Cardiac septum (tissue), 1 donor: ENCODE measurements at regions not wholly inside any gene's neighbourhood (a gene's known extent, or its start where the extent isn't known, plus 50 kb on each side); places are given as distances from the start of the nearest gene placed in this dataset.
"Not testable (repeated sequence)": the region's sequence is repeated elsewhere in the genome, so short reads cannot be mapped to it uniquely, and the experiment has no call there.

Experiments used
- DNase-seq: peaks from one replicate; pipeline ENCODE4 v3.0.0-alpha.2; 2020; ENCODE audit warnings: low spot score
- intact Hi-C: fragments of 100-400 bp; cut with DNase I; formaldehyde crosslinking; loops from one replicate; pipeline ENCODE4 v1.14.0; 2022
- donor health status: DM: no; HTN: no; CAD: no.

DNA sequence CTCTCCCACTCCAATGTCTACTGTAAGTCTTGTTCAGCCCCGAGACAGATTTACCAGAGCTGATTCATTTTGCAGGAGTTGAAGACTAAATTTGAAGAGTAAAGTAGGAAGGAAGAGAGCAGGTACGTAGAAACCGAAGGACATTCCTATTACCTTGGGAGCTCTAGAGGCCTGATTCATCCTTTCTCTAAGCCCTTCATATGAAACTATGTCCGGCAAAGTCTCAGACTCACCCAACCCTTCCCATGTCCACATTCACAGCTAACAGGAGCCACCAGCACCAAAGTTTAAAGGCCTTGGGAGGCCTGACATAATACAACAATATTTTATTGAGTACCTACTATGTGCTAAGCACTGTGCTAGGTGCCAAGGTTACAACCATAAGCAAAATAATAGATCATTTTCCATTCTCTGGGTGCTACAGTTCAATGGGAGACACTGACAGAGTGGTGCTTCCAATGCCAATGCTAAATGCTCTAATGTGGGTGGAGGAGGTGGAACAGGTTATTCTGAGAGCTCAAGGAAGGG, 86.6 kb downstream of the PHLDA1 start:
- DNase-seq, result no peak
- intact Hi-C loops, result loop anchor here (5.0 kb wide), 1 partner anchor 393 kb away; no protein-coding TSS in a partner anchor

DNA sequence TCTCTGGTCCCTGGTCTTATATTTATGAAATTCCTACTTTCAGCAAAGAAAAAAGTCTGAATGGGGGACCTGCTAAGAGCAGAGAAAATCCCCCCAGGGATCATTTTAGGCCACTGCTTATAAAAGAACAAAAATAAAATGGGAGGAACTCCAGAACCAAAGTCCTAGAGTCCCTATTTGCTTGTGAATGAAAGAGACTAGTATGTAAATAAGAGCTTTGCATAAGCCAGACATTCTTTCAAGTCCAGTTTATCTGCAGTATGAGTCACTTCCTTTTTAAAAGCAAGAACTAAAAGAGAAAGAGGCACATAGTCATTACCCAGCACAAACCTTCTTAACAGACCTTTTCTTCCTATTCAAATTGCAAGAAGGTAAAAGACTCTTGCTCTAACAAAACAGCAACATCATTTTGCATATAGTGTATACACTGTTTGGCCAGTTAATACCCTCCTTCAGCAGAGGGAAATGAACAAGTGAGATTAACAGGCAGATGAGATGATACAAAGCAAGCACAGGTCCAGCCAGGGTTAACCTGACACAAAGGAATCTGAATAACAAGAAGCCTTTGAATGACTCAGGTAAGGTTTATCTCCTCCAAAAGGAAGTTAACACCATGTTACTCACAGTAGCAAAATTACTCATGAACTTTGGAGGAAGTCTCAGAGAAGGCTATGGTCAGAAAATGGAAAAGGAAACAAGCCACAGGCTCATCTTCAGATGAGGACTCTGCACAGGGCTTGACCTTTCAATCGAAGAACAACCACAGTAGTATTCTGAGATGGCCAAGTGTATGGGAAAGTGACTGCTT, 87.3 kb downstream of the PHLDA1 start:
- DNase-seq, result no peak
- intact Hi-C loops, result loop anchor here (5.0 kb wide), 1 partner anchor 392 kb away; no protein-coding TSS in a partner anchor

DNA sequence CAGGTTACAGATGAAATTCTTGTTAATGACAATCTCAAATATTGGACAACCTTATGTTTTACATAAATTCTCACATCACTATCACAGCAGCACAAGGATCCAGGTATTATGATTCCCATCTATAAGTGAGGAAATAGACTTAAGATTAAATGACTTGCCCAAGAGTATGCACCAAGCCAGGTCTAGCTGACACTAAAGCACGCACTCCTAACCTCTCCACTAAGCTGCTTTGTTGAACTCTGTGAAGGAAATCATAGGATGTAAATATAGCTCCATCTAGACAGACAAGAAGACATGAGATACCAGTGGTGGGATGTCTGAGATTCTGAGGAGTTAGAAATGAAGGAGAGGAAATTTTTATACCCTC, 87.9 kb downstream of the PHLDA1 start:
- intact Hi-C loops, result loop anchor here (5.0 kb wide), 1 partner anchor 391 kb away; no protein-coding TSS in a partner anchor
- DNase-seq, result no peak

DNA sequence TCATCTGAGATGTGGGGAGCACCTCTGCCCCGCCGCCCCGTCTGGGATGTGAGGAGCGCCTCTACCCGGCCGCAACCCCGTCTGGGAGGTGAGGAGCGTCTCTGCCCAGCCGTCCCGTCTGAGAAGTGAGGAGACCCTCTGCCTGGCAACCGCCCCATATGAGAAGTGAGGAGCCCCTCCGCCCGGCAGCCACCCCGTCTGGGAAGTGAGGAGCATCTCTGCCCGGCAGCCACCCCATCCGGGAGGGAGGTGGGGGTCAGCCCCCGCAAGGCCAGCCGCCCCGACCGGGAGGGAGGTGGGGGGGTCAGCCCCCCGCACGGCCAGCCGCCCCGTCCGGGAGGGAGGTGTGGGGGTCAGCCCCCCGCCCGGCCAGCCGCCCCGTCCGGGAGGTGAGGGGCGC, 89.9 kb downstream of the PHLDA1 start:
- intact Hi-C loops, result loop anchor here (5.0 kb wide), 1 partner anchor 389 kb away; no protein-coding TSS in a partner anchor

DNA sequence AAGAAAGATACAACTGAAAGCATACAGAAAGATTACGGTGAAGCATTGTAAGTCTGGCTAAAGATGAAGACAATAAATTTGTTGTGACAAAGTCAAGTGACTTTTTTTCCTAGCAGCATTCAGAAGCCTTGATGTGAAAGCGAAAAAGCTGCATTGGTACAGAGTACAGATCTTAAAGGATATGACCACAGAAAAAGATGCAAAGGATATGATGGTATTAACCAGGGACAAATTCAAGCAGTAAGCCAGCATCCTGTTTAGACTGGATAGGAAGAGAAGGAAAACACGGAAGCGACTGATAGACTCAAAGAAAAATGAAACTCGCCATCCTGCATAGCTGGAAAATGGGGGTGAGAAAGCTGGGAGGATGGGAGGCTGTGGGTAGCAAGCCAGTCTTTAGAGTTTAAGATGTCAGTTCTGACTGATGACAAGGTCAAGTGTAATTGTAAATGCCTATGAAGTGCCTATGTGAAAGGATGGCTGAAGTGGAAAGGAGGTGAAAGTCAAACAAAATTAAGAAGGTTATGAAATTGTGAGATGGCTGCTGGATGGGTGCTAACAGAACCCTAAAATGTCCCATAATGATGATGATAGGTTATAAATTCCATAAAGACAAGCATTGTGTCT, 92.4 kb downstream of the PHLDA1 start:
- intact Hi-C loops, result loop anchor here (5.0 kb wide), 2 partner anchors 38 to 97 kb away; no protein-coding TSS in a partner anchor

More for the DNA sequence above, 89.9 kb downstream of the PHLDA1 start:
- DNase-seq, result not testable (repeated sequence)

DNA sequence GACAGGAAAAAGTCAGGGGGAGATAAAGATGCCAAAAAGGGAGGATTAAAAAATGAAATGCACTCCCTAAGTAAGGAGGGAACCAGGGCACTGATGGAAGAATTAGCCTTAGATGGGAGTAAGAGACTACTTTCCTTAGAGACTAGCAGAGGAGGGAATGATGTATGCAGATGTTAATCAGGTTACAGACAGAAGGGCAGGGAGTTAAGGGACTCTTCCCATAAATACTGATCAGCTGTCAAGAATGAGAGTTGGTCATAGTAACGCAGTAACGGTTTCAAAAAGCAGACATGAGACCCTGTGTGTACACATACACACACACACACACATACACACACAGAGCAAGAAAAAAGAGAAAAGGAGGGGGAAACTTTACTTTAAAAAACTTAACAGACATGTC, 93.4 kb downstream of the PHLDA1 start:
- intact Hi-C loops, result loop anchor here (5.0 kb wide), 2 partner anchors 39 to 96 kb away; no protein-coding TSS in a partner anchor

More for the DNA sequence above, 92.4 kb downstream of the PHLDA1 start:
- DNase-seq, result no peak

DNA sequence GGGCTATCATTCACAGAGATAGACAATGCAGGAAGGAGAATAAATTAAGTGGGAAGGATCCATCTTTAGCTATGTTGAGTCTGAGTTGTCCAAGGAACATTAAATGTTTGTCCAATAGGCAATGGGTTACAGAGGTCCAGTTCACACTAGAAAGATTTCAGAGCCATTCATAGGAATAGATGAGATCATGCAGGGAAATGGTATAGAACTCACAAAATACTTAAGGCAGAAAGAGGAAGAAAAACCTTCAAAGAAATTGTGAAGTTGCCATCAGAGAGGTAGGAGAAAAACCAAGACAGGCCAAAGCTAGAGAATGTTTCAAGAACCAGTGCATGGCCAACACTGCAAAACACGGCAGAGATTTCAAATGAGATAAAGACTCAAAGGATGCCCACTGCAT, 94.1 kb downstream of the PHLDA1 start:
- intact Hi-C loops, result loop anchor here (2.0 to 5.0 kb wide), 3 partner anchors 40 to 95 kb away; partner anchors contain the start of gene PHLDA1
- no peak for DNase-seq

More for the DNA sequence above, 93.4 kb downstream of the PHLDA1 start:
- DNase-seq, result no peak

DNA sequence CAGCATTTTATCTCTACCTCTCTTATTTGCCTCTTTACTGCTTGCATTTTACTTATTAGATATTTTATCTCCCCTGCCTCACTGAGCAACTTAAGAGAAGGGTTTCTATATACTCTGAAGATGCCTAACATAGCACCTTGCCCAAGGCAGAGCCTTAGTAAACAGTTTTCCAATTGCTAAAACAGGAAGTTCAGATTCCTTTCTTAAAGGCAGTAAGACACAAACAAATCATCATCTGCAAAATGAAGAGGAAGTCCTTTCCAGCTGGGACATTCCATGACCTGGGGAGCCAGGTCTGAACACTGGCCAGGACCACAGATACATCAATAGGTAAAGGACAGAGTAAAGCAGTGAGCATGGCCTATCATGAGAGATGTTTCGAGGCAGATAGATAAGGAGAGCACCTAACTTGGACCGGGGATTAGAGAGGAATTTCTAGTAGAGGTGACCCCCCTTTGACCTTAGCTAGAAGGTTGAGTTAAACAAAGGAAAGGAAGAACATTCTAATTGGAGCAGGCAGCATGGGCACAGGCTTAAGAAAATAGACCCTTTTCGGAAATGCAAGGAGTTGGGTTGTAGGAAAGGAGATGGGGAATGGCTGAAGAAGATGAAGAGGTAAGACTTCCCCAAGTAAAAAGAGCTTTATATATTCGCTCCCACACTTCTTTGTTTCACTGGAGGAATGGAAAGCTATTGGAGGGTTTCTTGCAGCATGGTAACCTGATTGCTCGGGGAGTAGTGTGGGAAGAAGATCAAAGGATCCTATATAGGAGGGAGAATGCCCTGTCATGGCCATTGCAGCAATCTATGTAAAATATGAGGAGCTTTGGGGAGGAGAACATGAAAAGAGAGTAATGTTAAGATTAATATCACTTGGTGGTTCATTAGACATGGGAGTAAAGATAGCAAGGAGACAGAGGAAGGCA, 94.8 kb downstream of the PHLDA1 start:
- DNase-seq, result no peak
- intact Hi-C loops, result loop anchor here (2.0 to 5.0 kb wide), 3 partner anchors 41 to 94 kb away; partner anchors contain the start of gene PHLDA1

DNA sequence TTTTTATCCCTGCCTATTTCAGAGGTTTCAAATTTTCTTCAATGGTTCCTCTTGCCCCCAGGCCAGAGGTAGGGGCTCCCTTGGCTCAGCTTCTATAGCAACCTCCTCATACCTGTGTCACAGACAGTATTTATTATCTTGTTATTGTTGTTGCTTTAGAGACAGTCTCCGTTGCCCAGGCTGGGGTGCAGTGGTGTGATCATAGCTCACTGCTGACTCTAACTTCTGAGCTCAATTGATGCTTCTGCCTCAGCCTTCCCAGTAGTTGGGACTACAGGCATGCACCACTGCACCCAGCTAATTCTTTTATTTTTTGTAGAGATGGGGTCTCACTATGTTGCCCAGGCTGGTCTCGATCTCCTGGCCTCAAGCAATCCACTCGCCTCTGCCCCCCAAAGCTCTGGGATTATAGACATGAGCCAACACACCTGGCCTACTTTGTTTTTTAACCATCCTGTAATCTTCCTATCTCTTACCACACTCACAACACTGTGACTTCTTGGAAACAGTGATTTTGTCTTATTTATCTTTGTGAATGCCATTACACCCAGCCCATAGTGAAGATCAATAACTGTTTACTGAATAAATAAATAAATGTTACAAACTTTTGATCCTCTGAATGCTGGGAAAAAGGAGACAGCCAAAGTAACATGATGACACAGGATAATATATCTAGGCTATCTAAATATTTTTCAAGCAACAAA, 95.9 kb downstream of the PHLDA1 start:
- no peak for DNase-seq
- intact Hi-C loops, result loop anchor here (2.0 to 5.0 kb wide), 3 partner anchors 42 to 95 kb away; partner anchors contain the start of gene PHLDA1

DNA sequence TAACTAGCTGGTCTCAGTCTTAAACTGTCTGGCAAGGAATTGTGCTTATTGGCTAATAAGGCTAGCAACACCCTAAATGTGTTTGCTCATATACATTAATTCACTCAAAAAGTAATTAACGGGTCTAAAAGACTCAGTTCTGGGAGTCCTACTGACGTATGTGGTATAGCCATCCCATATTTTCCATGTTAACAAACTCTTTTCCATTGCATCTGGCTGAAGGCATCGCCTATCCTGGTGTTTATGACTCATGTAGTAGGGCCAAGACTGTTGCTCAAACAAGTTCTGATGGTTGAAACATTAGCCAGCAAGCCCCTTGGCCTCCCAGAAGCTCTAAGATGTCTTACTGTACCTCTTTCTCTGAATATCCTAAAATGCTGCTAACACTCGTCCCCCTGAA, 98.5 kb downstream of the PHLDA1 start:
- no peak for DNase-seq
- intact Hi-C loops, result no loop called here

DNA sequence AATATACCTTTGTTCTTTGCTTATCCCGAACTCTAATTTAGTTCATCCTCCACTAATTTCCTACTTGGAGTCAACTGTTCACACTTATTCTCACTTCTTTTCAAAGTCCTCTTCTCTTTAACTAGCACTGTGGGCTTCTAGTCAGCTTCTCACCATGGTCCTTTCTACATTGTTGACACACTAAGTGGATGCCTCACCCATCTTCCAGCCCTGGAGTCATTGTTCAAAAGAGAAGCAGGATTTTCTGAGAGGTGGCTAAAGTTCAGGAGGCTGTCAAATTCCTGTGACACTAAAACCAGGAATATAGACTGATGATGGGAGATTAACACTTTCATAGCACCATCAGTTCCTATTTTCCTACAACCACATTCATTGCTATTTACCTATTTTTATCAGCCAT, 99.3 kb downstream of the PHLDA1 start:
- intact Hi-C loops, result no loop called here

DNA sequence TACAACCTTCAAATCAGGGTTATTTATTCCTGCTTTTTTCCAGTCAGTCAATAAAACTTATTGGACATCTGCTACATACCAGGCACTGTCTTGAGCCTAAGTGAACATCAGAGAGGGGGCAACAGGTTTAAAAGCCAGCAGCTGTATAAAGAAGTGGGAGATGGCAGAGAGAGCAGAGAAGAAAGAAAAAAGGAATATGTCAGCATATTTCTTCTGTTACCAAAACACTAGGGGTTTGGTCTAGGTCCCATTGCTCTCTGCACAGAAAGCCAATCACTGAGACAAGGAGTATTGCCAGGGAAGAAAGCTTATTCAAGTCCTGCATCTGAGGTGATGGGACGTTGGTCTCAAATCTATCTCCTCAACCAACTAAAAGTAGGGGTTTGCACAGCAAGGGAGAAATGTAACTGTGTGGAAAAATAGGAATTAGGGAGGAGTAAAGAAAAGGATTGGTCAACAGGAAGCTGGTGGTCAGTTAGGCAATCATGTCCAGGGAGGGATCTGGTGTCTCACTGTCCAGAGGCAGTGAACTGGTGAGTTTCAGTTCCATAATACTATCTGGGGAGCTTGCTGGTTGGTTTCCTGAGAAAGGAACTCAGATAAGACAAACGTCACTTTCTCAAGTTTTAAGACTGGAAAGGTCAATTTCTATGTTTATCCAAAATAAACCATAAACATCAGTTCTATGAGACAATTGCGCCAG, 107.5 kb downstream of the PHLDA1 start:
- no peak for DNase-seq
- intact Hi-C loops, result no loop called here

More for the DNA sequence above, 99.3 kb downstream of the PHLDA1 start:
- no peak for DNase-seq

DNA sequence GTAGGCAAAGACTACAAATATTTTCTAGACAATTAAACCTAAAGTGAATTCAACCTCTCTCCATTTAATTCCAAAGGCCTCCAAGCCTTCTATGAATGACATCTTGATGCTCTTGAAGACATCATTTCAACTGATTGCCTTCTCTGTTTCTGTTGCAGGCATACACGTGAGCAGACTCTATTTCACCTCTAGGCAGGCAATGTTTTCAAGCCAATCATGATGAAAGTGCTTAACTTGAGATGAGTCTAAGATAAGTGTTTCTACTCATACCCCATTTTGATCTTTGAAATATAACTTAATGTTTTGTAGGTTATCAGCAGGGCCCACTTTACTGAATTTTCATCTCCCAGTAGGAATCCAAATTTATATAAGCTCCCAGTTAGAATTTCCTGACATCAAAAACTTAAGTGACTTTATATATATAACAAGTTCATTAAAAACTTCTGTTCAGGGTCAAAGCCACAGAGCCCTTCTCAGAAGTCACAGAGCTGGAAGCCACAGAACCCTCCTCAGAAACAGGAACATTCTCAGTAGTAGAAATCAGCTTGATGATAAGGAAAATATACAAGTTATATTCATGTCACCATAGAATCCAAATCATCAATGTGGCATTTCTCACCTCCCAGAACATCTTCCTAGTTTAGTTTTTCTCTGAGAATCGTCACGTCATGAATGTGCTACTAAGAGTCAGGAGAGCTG, 108.5 kb downstream of the PHLDA1 start:
- no peak for DNase-seq
- intact Hi-C loops, result no loop called here

DNA sequence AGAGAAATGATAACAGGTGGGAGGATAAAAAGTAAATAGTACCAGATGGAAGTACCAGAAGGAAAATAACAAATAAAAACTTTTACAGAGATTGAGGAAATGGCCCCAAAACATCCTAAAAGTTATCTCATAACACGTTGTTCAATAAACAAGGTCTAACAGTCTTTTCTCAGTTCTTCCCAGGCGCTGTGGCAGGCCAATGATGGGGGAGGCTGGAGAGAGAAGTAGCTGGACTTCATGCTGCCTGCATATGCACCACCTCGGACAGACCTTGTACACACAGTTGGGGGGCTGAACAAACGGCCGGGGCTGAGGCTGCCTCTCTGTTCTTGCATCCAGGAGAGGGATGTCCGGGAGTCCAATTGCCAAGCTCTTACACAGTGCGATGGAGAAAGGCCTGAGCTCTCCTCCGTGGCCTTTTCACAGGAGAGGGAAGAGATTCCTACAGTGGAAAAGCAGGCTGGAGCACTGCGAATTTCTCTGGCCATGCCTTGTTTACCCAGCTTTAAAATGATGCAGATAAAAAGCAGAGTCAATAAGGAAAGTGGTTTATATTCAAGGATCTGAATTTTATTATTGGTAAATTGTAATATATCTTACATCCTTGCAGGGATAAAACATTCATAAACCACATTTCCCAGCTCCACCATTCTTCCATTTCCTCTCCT, 109.8 kb downstream of the PHLDA1 start:
- intact Hi-C loops, result no loop called here
- no peak for DNase-seq

DNA sequence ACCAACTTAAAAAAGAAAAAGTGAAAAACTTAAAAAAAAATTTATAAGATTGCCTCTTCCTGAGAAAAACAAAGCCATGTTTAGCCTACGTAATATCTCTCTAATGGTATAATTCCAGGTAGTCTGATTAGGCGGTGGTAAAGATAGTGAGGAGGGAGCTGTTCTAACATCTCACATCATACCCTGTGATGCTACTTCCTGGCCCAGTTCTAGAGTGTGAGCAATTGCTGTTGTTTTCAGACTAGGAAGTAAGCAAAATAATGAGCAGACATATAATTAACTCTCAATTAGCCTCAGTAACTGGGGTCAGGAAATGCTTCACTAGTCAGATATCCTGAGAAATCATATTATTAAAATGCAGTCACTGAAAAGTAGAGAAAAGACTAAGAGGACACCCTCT, 113.9 kb downstream of the PHLDA1 start:
- DNase-seq, result no peak
- intact Hi-C loops, result no loop called here

DNA sequence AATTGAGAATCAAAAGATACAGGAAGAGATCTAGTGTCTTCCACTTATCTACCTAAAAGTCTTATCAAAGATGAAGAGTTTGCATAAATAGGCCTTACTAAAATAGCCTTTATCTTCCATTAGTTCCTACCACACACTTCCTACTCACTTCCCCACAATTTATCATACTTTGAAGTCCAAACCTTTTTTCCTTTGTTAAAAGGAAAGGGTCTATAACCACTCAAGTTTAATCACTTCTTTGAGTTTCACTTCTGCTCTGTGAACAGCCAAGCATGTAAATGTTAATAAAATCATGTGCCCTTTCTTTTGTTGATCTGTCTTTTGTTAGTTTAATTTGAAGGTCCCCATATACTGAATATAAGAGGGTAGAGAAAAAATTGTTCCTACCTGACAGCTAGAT, 114.5 kb downstream of the PHLDA1 start:
- DNase-seq, result no peak
- intact Hi-C loops, result no loop called here
